NOMO-1 treated with dmso at 0.1 percent for 144 hours (cell line): ENCODE measurements at regions not wholly inside any gene's neighbourhood (a gene's known extent, or its start where the extent isn't known, plus 50 kb on each side); places are given as distances from the start of the nearest gene placed in this dataset.
"Not testable (repeated sequence)": the region's sequence is repeated elsewhere in the genome, so short reads cannot be mapped to it uniquely, and the experiment has no call there.

Source experiments
- DNase-seq: peaks from one replicate; lab custom pipeline; 2025; ENCODE audit not compliant: unreplicated experiment; lab: John Stamatoyannopoulos, UW

GRCh38 chr1:157294387-157295145, 156.4 kb upstream of the ETV3 start:
- not testable (repeated sequence) for DNase-seq

DNA sequence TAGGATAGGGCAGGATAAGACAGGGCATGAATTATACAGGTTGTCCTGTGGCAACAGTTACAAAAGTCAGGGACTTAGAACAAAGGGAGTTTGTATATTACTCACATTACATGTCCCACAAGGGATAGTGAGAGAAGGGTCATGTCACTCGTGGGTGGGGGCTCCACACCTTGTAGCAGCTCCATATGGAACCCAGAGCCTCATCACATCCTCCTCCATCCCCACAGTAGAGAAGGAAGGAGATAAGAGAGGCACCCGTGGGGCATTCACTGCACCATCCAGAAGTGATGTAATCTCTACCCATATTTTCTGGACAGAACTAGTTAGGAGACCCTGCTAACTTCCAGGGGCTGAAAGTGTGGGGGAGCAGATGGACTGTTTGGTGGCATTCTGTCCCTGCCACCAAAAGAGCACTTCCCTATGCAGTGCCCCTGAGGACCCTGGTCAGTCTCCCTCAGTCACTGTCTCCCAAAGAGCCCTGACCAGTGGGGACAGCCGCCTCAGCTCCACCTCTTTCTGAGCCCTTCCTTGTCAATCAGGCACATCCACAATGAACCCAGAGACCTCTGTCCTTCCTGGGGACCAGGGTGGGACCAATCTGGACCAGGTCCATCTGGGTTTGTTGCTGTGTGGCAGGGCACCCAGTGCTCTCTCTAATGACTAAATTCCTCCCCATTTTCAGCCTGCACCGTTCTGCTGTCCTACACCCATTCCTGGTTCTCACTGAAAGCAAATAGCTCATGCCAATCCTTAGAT, 154.8 kb upstream of the ETV3 start:
- no peak for DNase-seq

DNA sequence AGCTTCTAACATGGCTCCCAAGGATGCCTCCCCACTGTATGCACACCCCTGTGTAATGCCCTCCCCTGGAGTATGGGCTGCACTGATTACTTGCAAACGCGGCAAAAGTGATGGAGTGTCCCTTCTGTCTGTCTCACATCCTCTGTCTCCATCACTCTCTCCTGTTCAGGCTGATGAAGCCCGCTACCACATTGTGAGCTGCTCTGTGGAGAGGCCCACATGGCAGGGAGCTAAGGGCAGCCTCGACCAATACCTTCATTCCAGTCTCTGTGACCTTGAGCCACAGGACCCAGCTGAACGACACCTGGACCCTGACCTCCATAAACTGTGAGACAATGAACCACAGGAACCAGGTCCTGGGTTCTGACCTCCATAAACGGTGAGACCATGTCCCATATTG, 154.1 kb upstream of the ETV3 start:
- no peak for DNase-seq

DNA sequence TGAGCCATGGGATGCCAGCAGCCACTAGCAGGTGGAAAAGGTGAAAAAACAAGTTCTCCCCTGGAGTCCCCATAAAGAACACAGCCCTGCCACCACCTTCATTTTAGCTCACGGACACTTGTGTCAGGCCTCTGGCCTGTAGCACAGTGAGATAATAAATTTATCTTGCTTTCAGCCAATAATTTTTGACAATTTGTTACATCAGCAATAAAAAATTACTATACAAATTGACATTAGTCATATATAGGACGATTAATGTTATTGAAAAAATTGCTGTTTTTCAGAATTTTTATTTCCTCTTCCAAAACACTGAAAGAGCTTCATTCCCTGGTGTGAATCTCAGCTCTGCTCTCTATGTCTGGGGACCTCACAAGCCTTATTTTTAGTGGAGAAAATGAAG, 152.9 kb upstream of the ETV3 start:
- DNase-seq, result no peak

DNA sequence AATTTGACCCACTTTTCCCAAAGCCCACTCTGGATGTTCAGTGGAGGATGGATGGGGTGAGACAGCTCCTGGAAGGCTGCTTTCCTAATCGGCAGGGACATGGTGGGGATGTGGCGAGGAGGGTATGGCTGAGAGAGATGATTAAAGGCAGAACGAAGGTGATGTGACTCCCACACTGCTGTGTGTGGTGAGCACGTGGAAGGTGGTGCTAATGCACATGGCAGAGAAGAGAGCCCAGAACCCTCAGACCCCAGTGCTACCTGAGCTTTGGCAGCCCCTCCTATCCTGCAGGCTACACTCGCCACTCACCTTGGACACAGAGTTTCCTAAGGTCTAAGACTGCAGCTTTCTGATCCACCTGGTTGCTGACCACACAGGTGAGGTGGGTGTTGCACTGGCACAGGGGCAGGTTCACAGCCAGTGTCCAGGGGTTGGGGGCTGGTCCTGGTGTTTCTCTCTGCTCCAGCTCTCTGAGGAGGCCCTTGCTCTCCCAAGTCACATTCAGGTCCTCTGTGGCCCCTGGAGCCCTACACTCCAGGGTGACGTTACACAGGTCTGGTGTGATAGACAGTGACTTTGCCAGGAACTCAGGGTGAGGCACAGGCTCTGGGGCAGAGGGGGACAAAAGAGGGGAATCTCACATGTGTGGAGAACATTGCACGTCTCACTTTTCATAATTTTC, 151.4 kb upstream of the ETV3 start:
- no peak for DNase-seq

DNA sequence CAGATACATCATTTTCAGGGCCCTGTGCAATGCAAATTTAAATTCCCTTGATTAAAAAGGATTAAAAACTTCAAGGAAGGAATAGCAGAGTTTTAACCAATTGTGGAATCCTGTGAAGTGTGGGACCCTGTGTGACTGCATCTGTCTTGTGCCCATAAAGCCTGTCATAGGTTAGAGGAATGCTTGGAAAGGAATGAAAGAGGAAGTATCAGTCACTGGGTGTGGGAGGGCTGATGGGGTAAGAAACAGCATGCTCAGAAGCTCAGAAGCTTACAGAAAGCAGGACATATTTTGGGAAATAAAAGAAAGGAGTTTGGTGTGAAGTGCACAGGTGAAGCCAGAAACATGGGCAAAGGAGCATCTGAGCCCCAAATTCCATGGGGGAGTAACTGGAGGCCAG, 150.8 kb upstream of the ETV3 start:
- peak; percentile 20 for DNase-seq

GRCh38 chr1:157288492-157288891, 150.3 kb upstream of the ETV3 start:
- no peak for DNase-seq

DNA sequence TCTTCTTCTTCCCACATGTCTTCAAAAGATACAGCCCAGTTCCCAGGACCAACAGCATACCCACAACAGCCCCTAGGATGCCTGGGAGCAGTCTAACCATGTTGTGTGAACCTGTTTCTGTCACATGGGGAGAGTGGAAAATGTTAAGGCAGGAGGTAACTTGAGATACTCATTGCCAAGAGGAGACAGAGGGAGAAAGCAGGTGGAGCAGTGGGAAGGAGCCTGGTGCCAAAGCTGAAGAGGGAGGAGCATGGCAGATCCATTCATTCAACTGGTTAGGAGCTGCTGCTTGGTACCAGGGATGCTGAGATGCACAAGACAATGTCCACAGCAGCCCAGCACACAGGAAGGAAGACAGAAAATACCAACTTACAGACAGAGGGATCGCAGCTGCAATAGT, 149.8 kb upstream of the ETV3 start:
- no peak for DNase-seq

DNA sequence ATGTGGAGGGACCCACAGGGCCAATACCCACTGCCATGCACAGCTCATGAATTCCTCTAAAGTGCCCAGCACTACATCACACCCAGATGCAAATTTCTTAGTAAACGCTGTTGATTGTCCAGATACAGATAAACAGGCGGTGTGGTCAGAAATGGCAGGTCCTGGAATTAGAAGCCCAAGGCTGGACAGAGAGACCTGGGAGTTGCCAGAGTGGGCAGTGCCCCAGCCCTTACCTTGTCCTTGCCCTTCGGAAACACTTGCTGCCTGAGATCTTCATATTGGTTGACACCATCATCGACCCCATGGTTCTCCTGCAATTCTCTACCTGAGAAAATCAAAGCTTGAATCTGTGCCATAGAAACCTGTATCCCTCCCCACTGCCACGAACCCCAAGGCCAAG, 149.3 kb upstream of the ETV3 start:
- DNase-seq, result no peak

GRCh38 chr1:157286646-157287420, 148.6 kb upstream of the ETV3 start:
- DNase-seq, result no peak

DNA sequence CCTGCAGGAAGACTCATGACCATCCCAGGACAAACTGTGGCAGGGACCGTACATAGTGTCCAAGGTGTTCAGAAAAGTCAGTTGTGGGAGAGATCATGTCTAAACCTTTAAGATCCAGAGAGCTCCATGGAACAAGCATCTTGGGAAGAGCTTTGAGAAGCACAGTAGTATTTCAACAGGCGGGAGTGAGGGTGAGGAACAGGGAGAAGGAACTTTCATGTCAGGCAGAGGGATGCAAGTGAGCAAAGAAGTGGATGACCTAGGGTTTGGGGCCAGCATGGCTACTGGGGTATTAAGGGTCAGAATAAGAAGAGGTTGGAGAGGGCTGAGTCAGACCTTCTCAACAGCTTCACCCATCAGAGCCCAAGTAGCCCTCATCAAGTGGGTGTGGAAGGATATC, 147.9 kb upstream of the ETV3 start:
- no peak for DNase-seq

GRCh38 chr1:157284451-157284850, 146.3 kb upstream of the ETV3 start:
- no peak for DNase-seq

DNA sequence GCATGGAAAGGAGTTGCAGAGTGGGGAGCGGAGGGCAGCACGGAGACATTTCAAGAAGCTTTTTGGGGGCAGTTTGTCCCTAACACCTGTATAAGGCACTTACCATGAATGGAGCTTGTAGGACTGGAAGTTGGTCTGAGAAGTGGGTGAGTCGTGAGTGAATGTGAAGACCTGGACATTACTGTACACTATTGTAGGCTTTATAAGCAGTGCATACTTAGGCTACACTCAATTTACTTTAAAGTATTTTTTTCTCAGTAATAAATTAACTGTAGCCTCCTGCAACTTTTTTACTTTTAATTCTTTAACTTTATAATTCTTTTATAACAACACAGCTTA, 141.6 kb upstream of the ETV3 start:
- DNase-seq, result no peak

GRCh38 chr1:157279138-157279801, 141.1 kb upstream of the ETV3 start:
- DNase-seq, result no peak

- no peak for DNase-seq
These were observed 140.4 kb upstream of the ETV3 start for GRCh38 chr1:157278383-157279137.

GRCh38 chr1:157277913-157278312, 139.7 kb upstream of the ETV3 start:
- DNase-seq, result no peak

DNA sequence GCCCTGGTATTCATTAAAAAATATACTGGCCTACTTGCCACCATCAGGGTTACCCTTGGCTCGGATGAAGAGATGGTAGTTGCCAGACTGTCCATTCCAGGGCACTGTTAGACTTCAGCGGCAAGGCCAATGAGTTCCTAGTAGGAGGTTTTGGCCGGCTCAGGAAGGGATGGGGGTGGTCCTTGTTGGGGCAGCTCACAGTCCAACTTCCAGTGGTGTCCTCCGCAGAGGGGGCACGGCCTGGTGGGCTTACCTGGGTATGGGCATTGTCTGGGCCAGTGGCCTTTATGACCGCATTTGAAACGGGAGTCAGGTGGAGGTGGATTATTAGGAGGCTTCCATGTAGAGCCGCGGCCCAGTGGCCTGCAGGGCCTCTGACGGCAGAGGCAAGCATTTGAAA, 139.1 kb upstream of the ETV3 start:
- no peak for DNase-seq

GRCh38 chr1:157274698-157275534, 136.7 kb upstream of the ETV3 start:
- DNase-seq, result no peak
